ENCODE measurements at regions not wholly inside any gene's neighbourhood (a gene's known extent, or its start where the extent isn't known, plus 50 kb on each side); places are given as distances from the start of the nearest gene placed in this dataset.
"Not testable (repeated sequence)": the region's sequence is repeated elsewhere in the genome, so short reads cannot be mapped to it uniquely, and the experiment has no call there.

GRCh38 chr5:92944903-92945604 lies 636.0 kb downstream of the NR2F1-AS1 start:
- intact Hi-C loops (cut with DNase I), result no loop called here
- Histone ChIP-seq H3K4me3 (no peak overlapping the region), H3K36me3 (no peaks in the 10 kb centered on the region), H3K4me1 (peaks cover 0 to 11% (median 3%) of the 10 kb centered on the region in 3 donors), H3K27me3 (no peaks in the 10 kb centered on the region), H3K27ac (peak overlapping the region in 2 of 4 donors; percentile 21 to 42), H3K9me3 (no peaks in the 10 kb centered on the region)
- ATAC-seq, result peak in 1 of 4 donors; percentile 44
- no peak for FAIRE-seq
- 20 to 22% methylated on average over 3 of the region's 3 CpGs for WGBS, 2 donors
- no peak for DNase-seq
- TF ChIP-seq, protein P1, sequence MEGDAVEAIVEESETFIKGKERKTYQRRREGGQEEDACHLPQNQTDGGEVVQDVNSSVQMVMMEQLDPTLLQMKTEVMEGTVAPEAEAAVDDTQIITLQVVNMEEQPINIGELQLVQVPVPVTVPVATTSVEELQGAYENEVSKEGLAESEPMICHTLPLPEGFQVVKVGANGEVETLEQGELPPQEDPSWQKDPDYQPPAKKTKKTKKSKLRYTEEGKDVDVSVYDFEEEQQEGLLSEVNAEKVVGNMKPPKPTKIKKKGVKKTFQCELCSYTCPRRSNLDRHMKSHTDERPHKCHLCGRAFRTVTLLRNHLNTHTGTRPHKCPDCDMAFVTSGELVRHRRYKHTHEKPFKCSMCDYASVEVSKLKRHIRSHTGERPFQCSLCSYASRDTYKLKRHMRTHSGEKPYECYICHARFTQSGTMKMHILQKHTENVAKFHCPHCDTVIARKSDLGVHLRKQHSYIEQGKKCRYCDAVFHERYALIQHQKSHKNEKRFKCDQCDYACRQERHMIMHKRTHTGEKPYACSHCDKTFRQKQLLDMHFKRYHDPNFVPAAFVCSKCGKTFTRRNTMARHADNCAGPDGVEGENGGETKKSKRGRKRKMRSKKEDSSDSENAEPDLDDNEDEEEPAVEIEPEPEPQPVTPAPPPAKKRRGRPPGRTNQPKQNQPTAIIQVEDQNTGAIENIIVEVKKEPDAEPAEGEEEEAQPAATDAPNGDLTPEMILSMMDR (IDR thresholded peaks at IDR 0.05), result no peak

GRCh38 chr5:92944337-92944736 lies 636.7 kb downstream of the NR2F1-AS1 start:
- Histone ChIP-seq H3K9me3 (no peaks in the 10 kb centered on the region), H3K36me3 (no peaks in the 10 kb centered on the region), H3K4me3 (no peak overlapping the region), H3K4me1 (peaks cover 0 to 11% (median 3%) of the 10 kb centered on the region in 3 donors), H3K27me3 (no peaks in the 10 kb centered on the region), H3K27ac (no peak overlapping the region)
- ATAC-seq (no peak), DNase-seq (no peak), FAIRE-seq (no peak)
- TF ChIP-seq, protein P1 (IDR thresholded peaks at IDR 0.05), result no peak
- WGBS, 2 donors, result 76 to 96% methylated on average over 2 of the region's 2 CpGs
- intact Hi-C loops (cut with DNase I), result no loop called here

DNA sequence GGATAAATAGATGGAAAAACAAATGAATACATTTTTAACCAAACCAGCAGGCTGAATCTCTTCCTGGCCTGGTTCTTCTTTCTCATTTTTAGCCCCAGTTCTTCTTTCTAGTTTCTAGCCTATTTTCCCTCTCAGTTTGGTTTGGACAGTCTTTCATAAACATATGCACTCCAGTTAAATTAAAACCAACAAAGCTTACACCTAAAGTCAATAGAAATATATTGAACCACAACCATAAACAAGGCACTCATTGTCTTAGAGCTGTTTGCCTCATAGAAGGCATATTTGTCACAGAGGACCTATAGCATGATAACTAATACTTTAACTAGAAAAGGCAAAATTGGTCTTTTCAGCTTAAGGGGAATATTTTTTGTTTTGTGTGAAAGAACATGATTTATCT lies 638.3 kb downstream of the NR2F1-AS1 start:
- H3K4me3 ChIP-seq, result no peak overlapping the region
- FAIRE-seq (no peak), ATAC-seq (no peak), DNase-seq (no peak)
- intact Hi-C loops (cut with DNase I), result no loop called here
- peaks cover 0 to 11% (median 3%) of the 10 kb centered on the region in 3 donors for H3K4me1 ChIP-seq
- TF ChIP-seq, protein P1 (IDR thresholded peaks at IDR 0.05), result no peak
- no peaks in the 10 kb centered on the region for H3K27me3 ChIP-seq
- no peak overlapping the region for H3K27ac ChIP-seq
- no peaks in the 10 kb centered on the region for H3K36me3 ChIP-seq
- no peaks in the 10 kb centered on the region for H3K9me3 ChIP-seq

GRCh38 chr5:92941806-92942205 lies 639.2 kb downstream of the NR2F1-AS1 start:
- H3K9me3 ChIP-seq, result no peaks in the 10 kb centered on the region
- no peaks in the 10 kb centered on the region for H3K36me3 ChIP-seq
- H3K4me3 ChIP-seq, result no peak overlapping the region
- H3K27ac ChIP-seq, result no peak overlapping the region
- H3K4me1 ChIP-seq, result peaks cover 0 to 11% (median 3%) of the 10 kb centered on the region in 3 donors
- intact Hi-C loops (cut with DNase I), result no loop called here
- 68 to 80% methylated on average over 9 of the region's 9 CpGs for whole genome bisulfite sequencing, 2 donors
- TF ChIP-seq, protein P1 (IDR thresholded peaks at IDR 0.05), result no peak
- FAIRE-seq (no peak), ATAC-seq (no peak), DNase-seq (no peak)
- H3K27me3 ChIP-seq, result no peaks in the 10 kb centered on the region

- intact Hi-C loops (cut with DNase I), result no loop called here
- H3K9me3 ChIP-seq, result no peaks in the 10 kb centered on the region
- no peak overlapping the region for H3K27ac ChIP-seq
- no peaks in the 10 kb centered on the region for H3K27me3 ChIP-seq
- WGBS, 2 donors, result 17 to 36% methylated on average over 4 of the region's 4 CpGs
- TF ChIP-seq, protein P1 (IDR thresholded peaks at IDR 0.05), result no peak
- no peak for DNase-seq
- no peak overlapping the region for H3K4me3 ChIP-seq
- H3K4me1 ChIP-seq, result no peaks in the 10 kb centered on the region
- no peak for FAIRE-seq
- ATAC-seq, result no peak
- no peaks in the 10 kb centered on the region for H3K36me3 ChIP-seq
Observed at GRCh38 chr5:92939428-92939827, 641.6 kb downstream of the NR2F1-AS1 start.

GRCh38 chr5:92937396-92937795 lies 643.6 kb downstream of the NR2F1-AS1 start:
- not testable (repeated sequence) for ATAC-seq

More at GRCh38 chr5:92937396-92937795, 643.6 kb downstream of the NR2F1-AS1 start:
- WGBS, 2 donors, result 57 to 81% methylated on average over 2 of the region's 2 CpGs
- H3K9me3 ChIP-seq; H3K4me3 ChIP-seq; H3K27ac ChIP-seq; H3K27me3 ChIP-seq; FAIRE-seq; intact Hi-C loops (cut with DNase I); H3K36me3 ChIP-seq; H3K4me1 ChIP-seq; DNase-seq: not testable (repeated sequence)
